SK-N-SH (cell line): ENCODE measurements at regions not wholly inside any gene's neighbourhood (a gene's known extent, or its start where the extent isn't known, plus 50 kb on each side); places are given as distances from the start of the nearest gene placed in this dataset.

Source experiments
- CTCF ChIA-PET: fragments of 300-600, 350-600 bp; formaldehyde crosslinking; extraction: SDS; loops from one replicate; lab custom pipeline; 2021; lab: Yijun Ruan, JAX
- POLR2A ChIA-PET: fragments of 350-600 bp; sonication (Branson Sonifier 250); formaldehyde crosslinking; extraction: SDS; loops from one replicate; lab custom pipeline; 2020; ENCODE audit warnings: antibody characterized with exemption, inconsistent platforms; lab: Yijun Ruan, JAX
- DNase-seq: peaks from one replicate; pipeline ENCODE4 v3.0.0; 2012
- H2AFZ ChIP-seq: fragments of 200-600 bp; sonication (generic); 2 replicates; pipeline ENCODE4 v1.8.1; 2016; ENCODE audit warnings: antibody characterized with exemption, mild to moderate bottlenecking, low read depth
- H3F3A ChIP-seq: fragments of 200-600 bp; sonication (generic); replicated peaks from 2 replicates; pipeline ENCODE3; 2016; ENCODE audit warnings: antibody characterized with exemption, mild to moderate bottlenecking; ENCODE audit not compliant: insufficient read depth
- H3K27ac ChIP-seq, 2 experiments: fragments of 200-500 bp in 1 of 2; fragments of 200-600 bp in 1 of 2; sonication (Bioruptor generic) in 1 of 2; sonication (generic), shearing (Covaris generic) in 1 of 2; 2 replicates each; pipeline versions ENCODE4 v1.5.1 to v1.6.1; 2014 to 2016; ENCODE audit warnings: low read depth in 2 of 2, inconsistent platforms in 1 of 2, low read length in 1 of 2, mild to moderate bottlenecking in 1 of 2, mixed read lengths in 1 of 2
- H3K27me3 ChIP-seq: fragments of 200-600 bp; sonication (generic), shearing (Covaris generic); 2 replicates; pipeline ENCODE4 v1.6.1; 2016; ENCODE audit warnings: mixed run types; ENCODE audit not compliant: insufficient read depth
- H3K36me3 ChIP-seq, 2 experiments: fragments of 200-500 bp in 1 of 2; fragments of 200-600 bp in 1 of 2; sonication (Bioruptor generic) in 1 of 2; sonication (generic) in 1 of 2; replicated peaks in 1 of 2; 2 replicates each; pipeline versions ENCODE3 to v1.5.1; 2014 to 2016; ENCODE audit warnings: low read length in 1 of 2, mild to moderate bottlenecking in 1 of 2; ENCODE audit not compliant: insufficient read depth in 2 of 2, control insufficient read depth in 1 of 2
- H3K4me1 ChIP-seq, 2 experiments: fragments of 200-500 bp in 1 of 2; fragments of 200-600 bp in 1 of 2; sonication (Bioruptor generic) in 1 of 2; sonication (generic), shearing (Covaris generic) in 1 of 2; 2 replicates each; pipeline versions ENCODE4 v1.5.1 to v1.6.1; 2014 to 2016; ENCODE audit warnings: low read depth in 1 of 2, low read length in 1 of 2, mixed run types in 1 of 2; ENCODE audit not compliant: insufficient read depth in 2 of 2, control insufficient read depth in 1 of 2
- H3K4me2 ChIP-seq: fragments of 200-600 bp; sonication (generic), shearing (Covaris generic); 2 replicates; pipeline ENCODE4 v1.6.1; 2017; ENCODE audit warnings: mixed run types
- H3K4me3 ChIP-seq, 2 experiments: fragments of 200-500 bp in 1 of 2; fragments of 200-600 bp in 1 of 2; sonication (Bioruptor generic) in 1 of 2; sonication (generic), shearing (Covaris generic) in 1 of 2; 2 replicates each; pipeline versions ENCODE4 v1.5.1 to v1.8.1; 2014 to 2016; ENCODE audit warnings: low read depth in 2 of 2, inconsistent platforms in 1 of 2, low read length in 1 of 2, mild to moderate bottlenecking in 1 of 2, mixed read lengths in 1 of 2, moderate library complexity in 1 of 2
- H3K79me2 ChIP-seq: fragments of 200-600 bp; sonication (generic); 2 replicates; pipeline ENCODE4 v1.8.1; 2017; ENCODE audit warnings: mild to moderate bottlenecking; ENCODE audit not compliant: insufficient read depth
- H3K9ac ChIP-seq: fragments of 200-600 bp; sonication (generic); 2 replicates; pipeline ENCODE4 v1.6.1; 2017; ENCODE audit warnings: mixed run types
- H3K9me2 ChIP-seq: fragments of 200-600 bp; sonication (generic); 2 replicates; pipeline ENCODE4 v1.6.1; 2017; ENCODE audit warnings: mixed run types
- H3K9me3 ChIP-seq: fragments of 200-600 bp; sonication (generic); 2 replicates; pipeline ENCODE4 v1.6.1; 2017; ENCODE audit warnings: mixed run types, mild to moderate bottlenecking, moderate library complexity
- H4K20me1 ChIP-seq: fragments of 200-600 bp; sonication (generic); 2 replicates; pipeline ENCODE4 v1.6.1; 2017; ENCODE audit warnings: mild to moderate bottlenecking, mixed run types; ENCODE audit not compliant: insufficient read depth
- FOSL2 ChIP-seq: IDR thresholded peaks from 2 replicates; pipeline ENCODE4 v1.4.0; 2012; ENCODE audit warnings: low read depth, mild to moderate bottlenecking, moderate library complexity, borderline replicate concordance
- GATA2 ChIP-seq: sonication (generic); formaldehyde crosslinking; IDR thresholded peaks from 2 replicates; pipeline ENCODE4 v1.5.0; 2020; ENCODE audit warnings: mild to moderate bottlenecking, missing genetic modification reagents
- JUND ChIP-seq: IDR thresholded peaks from 2 replicates; pipeline ENCODE4 v1.4.0; 2012
- NFIC ChIP-seq: IDR thresholded peaks from 2 replicates; pipeline ENCODE4 v1.4.0; 2012; ENCODE audit warnings: borderline replicate concordance
- SMC3 ChIP-seq: IDR thresholded peaks from 2 replicates; pipeline ENCODE4 v1.6.1; 2012; ENCODE audit warnings: low read depth, low read length, improper control_type of control experiment
- USF1 ChIP-seq: IDR thresholded peaks from 2 replicates; pipeline ENCODE4 v1.4.0; 2012; ENCODE audit warnings: low read depth, borderline replicate concordance
- USF2 ChIP-seq: fragments of 150-350 bp; IDR thresholded peaks from 2 replicates; pipeline ENCODE4 v1.6.1; 2017; ENCODE audit warnings: antibody characterized with exemption, low read length, low read depth, borderline replicate concordance
- WGBS: methylation state at CpG from one replicate; pipeline ENCODE4 v1.1.6; 2017; ENCODE audit warnings: low lambda C conversion rate; 5-methylcytosine and 5-hydroxymethylcytosine counted together
- TF ChIP-seq, protein P1 (sequence below): fragments of 200-600 bp; sonication (generic); IDR thresholded peaks from 2 replicates; pipeline ENCODE4 v1.6.1; 2017; ENCODE audit warnings: antibody characterized with exemption, mild to moderate bottlenecking, moderate library complexity
- TF ChIP-seq, protein P2 (sequence below): IDR thresholded peaks from 2 replicates; pipeline ENCODE4 v1.4.0; 2012; ENCODE audit warnings: low read depth, borderline replicate concordance

DNA sequence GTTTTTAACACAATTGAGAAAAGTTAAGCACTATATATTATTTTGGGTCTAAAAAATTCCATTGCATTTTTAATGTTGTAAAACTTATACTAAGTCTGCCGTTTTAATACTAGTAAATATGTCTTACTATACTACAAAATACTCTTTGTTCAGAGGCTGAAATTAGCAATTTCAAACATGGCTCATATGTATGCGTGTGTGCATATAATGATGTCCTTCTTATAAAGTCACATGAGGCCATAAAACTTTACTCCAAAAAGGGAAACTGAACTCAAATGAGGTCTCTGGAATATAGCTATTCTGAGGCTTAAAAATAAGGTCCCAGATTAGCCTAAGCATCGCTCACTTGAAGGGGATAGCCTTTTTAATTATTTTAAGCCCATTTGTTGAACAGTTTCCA lies 224.0 kb downstream of the MYLK4 start:
- Histone ChIP-seq H3K4me3 (no peak overlapping the region), H2AFZ (no peak overlapping the region), H3K4me1 (peaks cover 0 to 6% of the 10 kb centered on the region in 2 experiments; a peak in 1 of 4 replicates), H3K9me2 (no peaks in the 10 kb centered on the region), H4K20me1 (no peaks in the 10 kb centered on the region), H3K36me3 (no peaks in the 10 kb centered on the region), H3K27ac (no peak overlapping the region), H3K9me3 (no peaks in the 10 kb centered on the region), H3K79me2 (no peaks in the 10 kb centered on the region), H3K4me2 (no peak overlapping the region), H3K9ac (no peak overlapping the region), H3K27me3 (no peaks in the 10 kb centered on the region; the same call in 1 of the 2 replicates), H3F3A (no peaks in the 10 kb centered on the region)
- ChIA-PET CTCF (no interaction called here), POLR2A (no interaction called here)
- DNase-seq, result no peak
- WGBS, result 19% methylated on average over 3 of the region's 3 CpGs
- no peak for TF ChIP-seq USF2
- TF ChIP-seq USF1, result no peak
- TF ChIP-seq FOSL2, result no peak
- TF ChIP-seq GATA2 (CRISPR knock-in tag), result no peak
- TF ChIP-seq, protein P1, sequence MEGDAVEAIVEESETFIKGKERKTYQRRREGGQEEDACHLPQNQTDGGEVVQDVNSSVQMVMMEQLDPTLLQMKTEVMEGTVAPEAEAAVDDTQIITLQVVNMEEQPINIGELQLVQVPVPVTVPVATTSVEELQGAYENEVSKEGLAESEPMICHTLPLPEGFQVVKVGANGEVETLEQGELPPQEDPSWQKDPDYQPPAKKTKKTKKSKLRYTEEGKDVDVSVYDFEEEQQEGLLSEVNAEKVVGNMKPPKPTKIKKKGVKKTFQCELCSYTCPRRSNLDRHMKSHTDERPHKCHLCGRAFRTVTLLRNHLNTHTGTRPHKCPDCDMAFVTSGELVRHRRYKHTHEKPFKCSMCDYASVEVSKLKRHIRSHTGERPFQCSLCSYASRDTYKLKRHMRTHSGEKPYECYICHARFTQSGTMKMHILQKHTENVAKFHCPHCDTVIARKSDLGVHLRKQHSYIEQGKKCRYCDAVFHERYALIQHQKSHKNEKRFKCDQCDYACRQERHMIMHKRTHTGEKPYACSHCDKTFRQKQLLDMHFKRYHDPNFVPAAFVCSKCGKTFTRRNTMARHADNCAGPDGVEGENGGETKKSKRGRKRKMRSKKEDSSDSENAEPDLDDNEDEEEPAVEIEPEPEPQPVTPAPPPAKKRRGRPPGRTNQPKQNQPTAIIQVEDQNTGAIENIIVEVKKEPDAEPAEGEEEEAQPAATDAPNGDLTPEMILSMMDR, result no peak
- no peak for TF ChIP-seq NFIC
- TF ChIP-seq JUND, result no peak

- Histone ChIP-seq H3K9ac (no peak overlapping the region), H3F3A (no peaks in the 10 kb centered on the region), H3K4me2 (no peak overlapping the region), H3K36me3 (no peaks in the 10 kb centered on the region), H3K27ac (no peak overlapping the region), H3K4me1 (peaks cover 0 to under 1% of the 10 kb centered on the region in 2 experiments; a peak in 1 of 4 replicates), H4K20me1 (no peaks in the 10 kb centered on the region), H3K4me3 (no peak overlapping the region), H3K9me3 (no peaks in the 10 kb centered on the region; the same call in 1 of the 2 replicates), H2AFZ (no peak overlapping the region), H3K9me2 (no peaks in the 10 kb centered on the region), H3K27me3 (no peaks in the 10 kb centered on the region), H3K79me2 (no peaks in the 10 kb centered on the region)
- ChIA-PET CTCF (interaction anchor here (0.5 to 1.1 kb wide), 2 partner anchors 21 to 75 kb away, joined by 3 read pairs; no protein-coding TSS in a partner anchor), POLR2A (no interaction called here)
- no peak for DNase-seq
- TF ChIP-seq, protein P1, result peak; percentile 18; the same call in 1 of the 2 replicates
- no peak for TF ChIP-seq SMC3
- TF ChIP-seq, protein P2, sequence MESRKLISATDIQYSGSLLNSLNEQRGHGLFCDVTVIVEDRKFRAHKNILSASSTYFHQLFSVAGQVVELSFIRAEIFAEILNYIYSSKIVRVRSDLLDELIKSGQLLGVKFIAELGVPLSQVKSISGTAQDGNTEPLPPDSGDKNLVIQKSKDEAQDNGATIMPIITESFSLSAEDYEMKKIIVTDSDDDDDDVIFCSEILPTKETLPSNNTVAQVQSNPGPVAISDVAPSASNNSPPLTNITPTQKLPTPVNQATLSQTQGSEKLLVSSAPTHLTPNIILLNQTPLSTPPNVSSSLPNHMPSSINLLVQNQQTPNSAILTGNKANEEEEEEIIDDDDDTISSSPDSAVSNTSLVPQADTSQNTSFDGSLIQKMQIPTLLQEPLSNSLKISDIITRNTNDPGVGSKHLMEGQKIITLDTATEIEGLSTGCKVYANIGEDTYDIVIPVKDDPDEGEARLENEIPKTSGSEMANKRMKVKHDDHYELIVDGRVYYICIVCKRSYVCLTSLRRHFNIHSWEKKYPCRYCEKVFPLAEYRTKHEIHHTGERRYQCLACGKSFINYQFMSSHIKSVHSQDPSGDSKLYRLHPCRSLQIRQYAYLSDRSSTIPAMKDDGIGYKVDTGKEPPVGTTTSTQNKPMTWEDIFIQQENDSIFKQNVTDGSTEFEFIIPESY, result no peak
Measured at GRCh38 chr6:2524090-2524489, 226.6 kb downstream of the MYLK4 start.
